Brain microvascular endothelial cell (primary cell): ENCODE measurements at regions not wholly inside any gene's neighbourhood (a gene's known extent, or its start where the extent isn't known, plus 50 kb on each side); places are given as distances from the start of the nearest gene placed in this dataset.

ENCODE experiments used
- DNase-seq: peaks from one replicate; pipeline ENCODE4 v3.0.0-alpha.2; 2020
- H3K27ac ChIP-seq: fragments of 250-450 bp; sonication (Bioruptor Pico); 2 replicates; pipeline ENCODE4 v1.5.1; 2020; ENCODE audit warnings: mild to moderate bottlenecking, moderate library complexity
- H3K27me3 ChIP-seq: fragments of 250-450 bp; sonication (Bioruptor Pico); replicated peaks from 2 replicates; pipeline ENCODE4 v1.5.1; 2020; ENCODE audit warnings: mild to moderate bottlenecking
- H3K36me3 ChIP-seq: fragments of 250-450 bp; sonication (Bioruptor Pico); replicated peaks from 2 replicates; pipeline ENCODE4 v1.5.1; 2020; ENCODE audit warnings: mild to moderate bottlenecking
- H3K4me3 ChIP-seq: 2 replicates; pipeline ENCODE4 v1.5.1; 2011; ENCODE audit warnings: low read depth, mild to moderate bottlenecking, control low read depth, low read length, moderate library complexity
- in situ Hi-C: cut with HindIII; loops from 2 replicates; pipeline ENCODE4 v1.10.0; 2017; ENCODE audit warnings: low sequenced_read_pairs, low pct_ligation_motif_present
- TF ChIP-seq, protein P1 (sequence below): IDR thresholded peaks from 2 replicates; pipeline ENCODE4 v1.5.1; 2011; ENCODE audit warnings: low read depth, mild to moderate bottlenecking, moderate library complexity, low read length, control low read depth, inconsistent platforms; ENCODE audit errors: missing control alignments

- no peak overlapping the region for H3K4me3 ChIP-seq
- H3K36me3 ChIP-seq = no peaks in the 10 kb centered on the region
- no peaks in the 10 kb centered on the region for H3K27me3 ChIP-seq
- TF ChIP-seq, protein P1, sequence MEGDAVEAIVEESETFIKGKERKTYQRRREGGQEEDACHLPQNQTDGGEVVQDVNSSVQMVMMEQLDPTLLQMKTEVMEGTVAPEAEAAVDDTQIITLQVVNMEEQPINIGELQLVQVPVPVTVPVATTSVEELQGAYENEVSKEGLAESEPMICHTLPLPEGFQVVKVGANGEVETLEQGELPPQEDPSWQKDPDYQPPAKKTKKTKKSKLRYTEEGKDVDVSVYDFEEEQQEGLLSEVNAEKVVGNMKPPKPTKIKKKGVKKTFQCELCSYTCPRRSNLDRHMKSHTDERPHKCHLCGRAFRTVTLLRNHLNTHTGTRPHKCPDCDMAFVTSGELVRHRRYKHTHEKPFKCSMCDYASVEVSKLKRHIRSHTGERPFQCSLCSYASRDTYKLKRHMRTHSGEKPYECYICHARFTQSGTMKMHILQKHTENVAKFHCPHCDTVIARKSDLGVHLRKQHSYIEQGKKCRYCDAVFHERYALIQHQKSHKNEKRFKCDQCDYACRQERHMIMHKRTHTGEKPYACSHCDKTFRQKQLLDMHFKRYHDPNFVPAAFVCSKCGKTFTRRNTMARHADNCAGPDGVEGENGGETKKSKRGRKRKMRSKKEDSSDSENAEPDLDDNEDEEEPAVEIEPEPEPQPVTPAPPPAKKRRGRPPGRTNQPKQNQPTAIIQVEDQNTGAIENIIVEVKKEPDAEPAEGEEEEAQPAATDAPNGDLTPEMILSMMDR = no peak
- H3K27ac ChIP-seq = no peak overlapping the region
- DNase-seq = no peak
- in situ Hi-C loops = no loop called here
These were observed 349.3 kb upstream of the THRB start for GRCh38 chr3:24843955-24844354.

- in situ Hi-C loops = no loop called here
- H3K36me3 ChIP-seq = no peaks in the 10 kb centered on the region
- no peak for DNase-seq
- no peak overlapping the region for H3K4me3 ChIP-seq
- TF ChIP-seq, protein P1 = no peak
- no peak overlapping the region for H3K27ac ChIP-seq
- no peaks in the 10 kb centered on the region for H3K27me3 ChIP-seq
These were observed 351.0 kb upstream of the THRB start for GRCh38 chr3:24845524-24846155.

- DNase-seq = no peak
- in situ Hi-C loops = no loop called here
- H3K27ac ChIP-seq = no peak overlapping the region
- H3K36me3 ChIP-seq = no peaks in the 10 kb centered on the region
- TF ChIP-seq, protein P1 = no peak
- H3K4me3 ChIP-seq = no peak overlapping the region
- no peaks in the 10 kb centered on the region for H3K27me3 ChIP-seq
These were observed 351.7 kb upstream of the THRB start for GRCh38 chr3:24846286-24846860.

GRCh38 chr3:24850245-24850644 lies 355.6 kb upstream of the THRB start:
- no peak overlapping the region for H3K27ac ChIP-seq
- H3K4me3 ChIP-seq = no peak overlapping the region
- no peak for DNase-seq
- H3K27me3 ChIP-seq = no peaks in the 10 kb centered on the region
- no peaks in the 10 kb centered on the region for H3K36me3 ChIP-seq
- TF ChIP-seq, protein P1 = no peak
- in situ Hi-C loops = no loop called here

- no peak for DNase-seq
- no peak overlapping the region for H3K27ac ChIP-seq
- no peaks in the 10 kb centered on the region for H3K27me3 ChIP-seq
- in situ Hi-C loops = no loop called here
- H3K36me3 ChIP-seq = no peaks in the 10 kb centered on the region
- H3K4me3 ChIP-seq = no peak overlapping the region
- TF ChIP-seq, protein P1 = no peak
These were observed 359.2 kb upstream of the THRB start for GRCh38 chr3:24853685-24854490.
